GM12892 (cell line): ENCODE measurements at regions not wholly inside any gene's neighbourhood (a gene's known extent, or its start where the extent isn't known, plus 50 kb on each side); places are given as distances from the start of the nearest gene placed in this dataset.

Experiments used
- POLR2A ChIP-seq: IDR thresholded peaks from 2 replicates; pipeline ENCODE4 v1.6.1; 2011; ENCODE audit warnings: low read depth, low read length, control low read depth
- POLR2AphosphoS5 ChIP-seq: IDR thresholded peaks from 2 replicates; pipeline ENCODE4 v1.6.1; 2011; ENCODE audit warnings: low read depth, low read length, control low read depth
- TAF1 ChIP-seq: IDR thresholded peaks from 2 replicates; pipeline ENCODE4 v1.6.1; 2011; ENCODE audit warnings: low read depth, mild to moderate bottlenecking, control low read depth, low read length, borderline replicate concordance

DNA sequence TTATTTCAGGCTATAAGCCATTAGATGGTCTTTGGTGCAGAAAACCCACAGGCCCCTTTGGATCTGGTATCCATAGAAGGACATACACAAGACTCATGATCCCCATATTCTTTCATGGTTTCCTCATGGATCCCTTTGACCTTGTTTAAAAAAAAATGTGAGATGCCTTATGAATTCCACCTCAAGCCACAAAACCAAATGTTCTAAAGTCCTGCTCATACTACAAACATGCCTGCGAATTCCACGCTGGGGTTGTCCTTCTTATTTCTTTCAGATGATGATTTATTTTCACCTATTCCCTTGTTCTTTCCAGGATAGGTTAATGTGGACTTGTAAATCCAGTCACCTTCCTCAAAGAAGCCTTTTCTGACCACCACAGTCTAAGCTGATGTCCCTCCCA is 256.9 kb upstream of the DPYD start:
- no peak for TF ChIP-seq POLR2A
- TF ChIP-seq POLR2AphosphoS5: no peak
- TF ChIP-seq TAF1: no peak
